OCI-LY1 (cell line): ENCODE measurements at regions not wholly inside any gene's neighbourhood (a gene's known extent, or its start where the extent isn't known, plus 50 kb on each side); places are given as distances from the start of the nearest gene placed in this dataset.

Experiments used
- H2AFZ ChIP-seq: fragments of 200-600 bp; sonication (generic), shearing (Covaris generic); 2 replicates; pipeline ENCODE4 v1.6.0; 2014; ENCODE audit warnings: antibody characterized with exemption, mild to moderate bottlenecking, low read length
- H3F3A ChIP-seq: fragments of 200-600 bp; sonication (generic), shearing (Covaris generic); 2 replicates; pipeline ENCODE4 v1.6.0; 2014; ENCODE audit warnings: mild to moderate bottlenecking, antibody characterized with exemption, low read length, moderate library complexity; ENCODE audit not compliant: insufficient read depth
- H3K27ac ChIP-seq: fragments of 200-600 bp; sonication (generic); 2 replicates; pipeline ENCODE4 v1.5.1; 2014; ENCODE audit warnings: low read length, mixed run types, mild to moderate bottlenecking, low read depth; ENCODE audit not compliant: poor library complexity, severe bottlenecking
- H3K27me3 ChIP-seq: fragments of 200-600 bp; sonication (generic); 2 replicates; pipeline ENCODE4 v1.6.0; 2014; ENCODE audit warnings: antibody characterized with exemption, mild to moderate bottlenecking, low read length, moderate library complexity; ENCODE audit not compliant: insufficient read depth
- H3K36me3 ChIP-seq: fragments of 200-600 bp; sonication (generic); 2 replicates; pipeline ENCODE4 v1.6.1; 2014; ENCODE audit warnings: mild to moderate bottlenecking, antibody characterized with exemption, low read length, moderate library complexity, mixed read lengths; ENCODE audit not compliant: insufficient read depth
- H3K4me1 ChIP-seq: fragments of 200-600 bp; sonication (generic); 2 replicates; pipeline ENCODE4 v1.5.1; 2014; ENCODE audit warnings: mild to moderate bottlenecking, low read length, moderate library complexity; ENCODE audit not compliant: insufficient read depth, severe bottlenecking
- H3K4me2 ChIP-seq: fragments of 200-600 bp; sonication (generic), shearing (Covaris generic); 2 replicates; pipeline ENCODE4 v1.6.1; 2014; ENCODE audit warnings: low read length
- H3K4me3 ChIP-seq: fragments of 200-600 bp; sonication (generic); 2 replicates; pipeline ENCODE4 v1.5.1; 2014; ENCODE audit warnings: low read length, low read depth, mild to moderate bottlenecking, mixed read lengths; ENCODE audit not compliant: poor library complexity, severe bottlenecking
- H3K79me2 ChIP-seq: fragments of 200-600 bp; shearing (Covaris generic); 2 replicates; pipeline ENCODE4 v1.6.1; 2016; ENCODE audit warnings: mixed run types, low read length, mixed read lengths; ENCODE audit not compliant: insufficient read depth
- H3K9ac ChIP-seq: fragments of 200-600 bp; sonication (generic), shearing (Covaris generic); 2 replicates; pipeline ENCODE4 v1.6.1; 2014; ENCODE audit warnings: mild to moderate bottlenecking, low read length, mixed read lengths
- H3K9me2 ChIP-seq: fragments of 200-600 bp; sonication (generic), shearing (Covaris generic); 2 replicates; pipeline ENCODE4 v1.6.1; 2014; ENCODE audit warnings: low read depth, mild to moderate bottlenecking, low read length, mixed read lengths
- H3K9me3 ChIP-seq: fragments of 200-600 bp; shearing (Covaris generic); 2 replicates; pipeline ENCODE4 v1.6.1; 2014; ENCODE audit warnings: low read length, mixed read lengths
- H4K20me1 ChIP-seq: fragments of 200-600 bp; sonication (generic), shearing (Covaris generic); 2 replicates; pipeline ENCODE4 v1.6.0; 2016; ENCODE audit warnings: mild to moderate bottlenecking, low read length; ENCODE audit not compliant: insufficient read depth
- CTCF ChIP-seq: fragments of 200-600 bp; sonication (generic), shearing (Covaris generic); IDR thresholded peaks from 2 replicates; pipeline ENCODE4 v1.5.1; 2017; ENCODE audit warnings: mild to moderate bottlenecking, antibody characterized with exemption, low read length, moderate library complexity, mixed read lengths
- EZH2 ChIP-seq: fragments of 200-600 bp; sonication (generic), shearing (Covaris generic); IDR thresholded peaks from 2 replicates; pipeline ENCODE4 v1.8.0; 2017; ENCODE audit warnings: borderline replicate concordance, mixed run types, mild to moderate bottlenecking, antibody characterized with exemption, low read length, moderate library complexity, mixed read lengths

- no peak overlapping the region for H2AFZ ChIP-seq
- H3K4me3 ChIP-seq, result no peak overlapping the region
- no peak overlapping the region for H3K9ac ChIP-seq
- H3K27me3 ChIP-seq, result no peaks in the 10 kb centered on the region
- no peaks in the 10 kb centered on the region for H3K79me2 ChIP-seq
- H4K20me1 ChIP-seq, result no peaks in the 10 kb centered on the region
- H3K9me2 ChIP-seq, result no peaks in the 10 kb centered on the region
- TF ChIP-seq EZH2 (no peak), CTCF (no peak)
- no peaks in the 10 kb centered on the region for H3K36me3 ChIP-seq
- H3K9me3 ChIP-seq, result no peaks in the 10 kb centered on the region
- no peaks in the 10 kb centered on the region for H3F3A ChIP-seq
- no peak overlapping the region for H3K27ac ChIP-seq
- no peak overlapping the region for H3K4me2 ChIP-seq
- H3K4me1 ChIP-seq, result no peaks in the 10 kb centered on the region
These were observed 102.6 kb upstream of the TSHZ3 start for GRCh38 chr19:31451686-31452330.

GRCh38 chr19:31459430-31459829 lies 110.2 kb upstream of the TSHZ3 start:
- Histone ChIP-seq H2AFZ (no peak overlapping the region), H3K27me3 (no peaks in the 10 kb centered on the region), H3K79me2 (no peaks in the 10 kb centered on the region)

GRCh38 chr19:31461814-31462539 lies 112.7 kb upstream of the TSHZ3 start:
- Histone ChIP-seq H4K20me1 (no peaks in the 10 kb centered on the region; the same call in 1 of the 2 replicates), H3K4me1 (no peaks in the 10 kb centered on the region), H3K27me3 (no peaks in the 10 kb centered on the region), H3K36me3 (no peaks in the 10 kb centered on the region), H3K27ac (no peak overlapping the region), H3K9me3 (no peaks in the 10 kb centered on the region), H3K79me2 (no peaks in the 10 kb centered on the region), H3K4me3 (no peak overlapping the region), H3K9ac (no peak overlapping the region), H3F3A (no peaks in the 10 kb centered on the region), H3K9me2 (no peaks in the 10 kb centered on the region), H3K4me2 (no peak overlapping the region), H2AFZ (no peak overlapping the region)
- TF ChIP-seq EZH2 (no peak), CTCF (no peak)

More at GRCh38 chr19:31459430-31459829, 110.2 kb upstream of the TSHZ3 start:
- no peak overlapping the region for H3K4me3 ChIP-seq
- no peaks in the 10 kb centered on the region for H3K9me3 ChIP-seq
- H3K9me2 ChIP-seq, result no peaks in the 10 kb centered on the region
- H3K36me3 ChIP-seq, result no peaks in the 10 kb centered on the region
- H3K4me1 ChIP-seq, result no peaks in the 10 kb centered on the region
- H4K20me1 ChIP-seq, result no peaks in the 10 kb centered on the region; the same call in 1 of the 2 replicates
- H3K4me2 ChIP-seq, result no peak overlapping the region
- no peaks in the 10 kb centered on the region for H3F3A ChIP-seq
- no peak overlapping the region for H3K9ac ChIP-seq
- no peak overlapping the region for H3K27ac ChIP-seq
- TF ChIP-seq EZH2, result no peak
- no peak for TF ChIP-seq CTCF
